Right lobe of liver (tissue), 6 donors: ENCODE measurements at regions not wholly inside any gene's neighbourhood (a gene's known extent, or its start where the extent isn't known, plus 50 kb on each side); places are given as distances from the start of the nearest gene placed in this dataset.

Experiments used
- ATAC-seq, 4 donors: fragments of 200-7000 bp; cut with Tn5 transposase; one replicate each; pipeline ENCODE4 v1.9.1; 2020; ENCODE audit warnings: mild to moderate bottlenecking in 4 of 4, moderate library complexity in 4 of 4
- DNase-seq, 3 donors: peaks; one replicate each; pipeline ENCODE4 v3.0.0-alpha.2; 2020
- H3K27ac ChIP-seq, 3 donors: fragments of 200-600 bp; one replicate each; pipeline ENCODE4 v1.8.0; 2022
- H3K27me3 ChIP-seq, 2 donors: fragments of 200-600 bp; one replicate each; pipeline ENCODE4 v1.8.0; 2022
- H3K36me3 ChIP-seq, 4 donors: fragments of 200-600 bp; sonication (generic) in 1 of 4; one replicate each; pipeline versions ENCODE4 v1.5.1 to v1.8.0; 2017 to 2022; ENCODE audit warnings: control low read depth in 1 of 4
- H3K4me1 ChIP-seq, 4 donors: fragments of 200-600 bp; sonication (generic) in 1 of 4; one replicate each; pipeline versions ENCODE4 v1.5.1 to v1.8.0; 2017 to 2022; ENCODE audit warnings: control low read depth in 1 of 4
- H3K4me3 ChIP-seq, 3 donors: fragments of 200-600 bp; one replicate each; pipeline ENCODE4 v1.8.0; 2022
- H3K9me3 ChIP-seq, 4 donors: fragments of 200-600 bp; sonication (generic) in 1 of 4; one replicate each; pipeline versions ENCODE4 v1.5.1 to v1.8.0; 2017 to 2022; ENCODE audit warnings: control low read depth in 1 of 4
- POLR2A ChIP-seq: fragments of 450-650 bp; IDR thresholded peaks from one replicate; pipeline ENCODE4 v1.6.1; 2017; ENCODE audit warnings: antibody characterized with exemption, mild to moderate bottlenecking
- WGBS: methylation state at CpG from one replicate; pipeline ENCODE4 v1.1.6; 2018; ENCODE audit warnings: low coverage, low lambda C conversion rate; ENCODE audit not compliant: insufficient coverage; ENCODE audit errors: missing lambda C conversion rate; 5-methylcytosine and 5-hydroxymethylcytosine counted together
- intact Hi-C, 2 donors: fragments of 100-400 bp; cut with DNase I; formaldehyde crosslinking; loops; one replicate each; pipeline versions ENCODE4 v1.11.2 to v1.14.1; 2022
- TF ChIP-seq, protein P1 (sequence below), 4 donors: fragments of 200-600 bp in 3 of 4; fragments of 450-650 bp in 1 of 4; IDR thresholded peaks; one replicate each; pipeline versions ENCODE4 v1.5.1 to v1.8.0; 2016 to 2022; ENCODE audit warnings: antibody characterized with exemption in 4 of 4, mild to moderate bottlenecking in 2 of 4
- donor health status: DM: no; HTN: yes; CAD: no.
- donor health status: DM: no; HTN: no; CAD: no.
- donor health status: DM: no; HTN: no; CAD: no.
- donor health status: DM: no; HTN: yes; CAD: no.
- donor health status: DM: no; HTN: yes; CAD: no.

DNA sequence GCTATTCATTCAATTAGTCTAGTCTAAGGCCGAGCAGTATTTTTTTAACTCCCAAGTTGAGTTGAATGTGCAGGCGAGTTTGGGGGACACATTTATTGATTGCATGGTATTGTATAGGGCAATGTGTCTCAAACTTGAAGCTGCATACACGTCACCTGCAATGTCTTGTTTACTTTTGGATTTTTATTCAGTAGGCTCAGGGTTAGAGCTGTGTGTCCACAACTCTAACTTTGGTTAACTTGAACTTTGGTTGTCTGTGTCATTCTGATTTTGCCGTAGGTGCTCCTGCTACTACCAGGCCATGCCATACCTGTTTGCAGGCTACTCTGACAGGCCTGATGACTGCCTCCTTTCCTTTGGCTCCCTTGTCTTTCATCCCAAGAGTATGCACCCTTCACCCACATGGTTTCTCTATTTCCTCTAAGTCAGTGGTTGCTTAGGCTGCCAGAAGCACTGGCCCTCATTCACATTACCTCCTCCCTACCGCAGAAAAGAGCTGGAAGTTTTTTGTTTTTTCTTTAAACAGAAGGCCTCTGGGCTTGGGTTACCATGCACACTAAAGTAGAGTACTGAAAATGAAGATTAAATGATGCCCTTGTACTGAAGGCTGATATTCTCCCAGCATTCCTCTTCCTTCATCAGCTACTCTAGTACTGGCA is 219.4 kb upstream of the SPOPL start:
- Histone ChIP-seq H3K9me3 (no peaks in the 10 kb centered on the region), H3K4me3 (no peak overlapping the region), H3K4me1 (peaks cover 0 to 6% (median 0%) of the 10 kb centered on the region in 4 donors), H3K27me3 (no peaks in the 10 kb centered on the region), H3K27ac (peak overlapping the region in 1 of 3 donors; percentile 29), H3K36me3 (no peaks in the 10 kb centered on the region)
- intact Hi-C loops: no loop called here
- TF ChIP-seq, protein P1, sequence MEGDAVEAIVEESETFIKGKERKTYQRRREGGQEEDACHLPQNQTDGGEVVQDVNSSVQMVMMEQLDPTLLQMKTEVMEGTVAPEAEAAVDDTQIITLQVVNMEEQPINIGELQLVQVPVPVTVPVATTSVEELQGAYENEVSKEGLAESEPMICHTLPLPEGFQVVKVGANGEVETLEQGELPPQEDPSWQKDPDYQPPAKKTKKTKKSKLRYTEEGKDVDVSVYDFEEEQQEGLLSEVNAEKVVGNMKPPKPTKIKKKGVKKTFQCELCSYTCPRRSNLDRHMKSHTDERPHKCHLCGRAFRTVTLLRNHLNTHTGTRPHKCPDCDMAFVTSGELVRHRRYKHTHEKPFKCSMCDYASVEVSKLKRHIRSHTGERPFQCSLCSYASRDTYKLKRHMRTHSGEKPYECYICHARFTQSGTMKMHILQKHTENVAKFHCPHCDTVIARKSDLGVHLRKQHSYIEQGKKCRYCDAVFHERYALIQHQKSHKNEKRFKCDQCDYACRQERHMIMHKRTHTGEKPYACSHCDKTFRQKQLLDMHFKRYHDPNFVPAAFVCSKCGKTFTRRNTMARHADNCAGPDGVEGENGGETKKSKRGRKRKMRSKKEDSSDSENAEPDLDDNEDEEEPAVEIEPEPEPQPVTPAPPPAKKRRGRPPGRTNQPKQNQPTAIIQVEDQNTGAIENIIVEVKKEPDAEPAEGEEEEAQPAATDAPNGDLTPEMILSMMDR (IDR thresholded peaks at IDR 0.05): no peak
- TF ChIP-seq POLR2A: no peak
- DNase-seq (no peak), ATAC-seq (peak; percentile 43 to 96 (median 84))
- WGBS: 63% methylated on average over 5 of the region's 5 CpGs

DNA sequence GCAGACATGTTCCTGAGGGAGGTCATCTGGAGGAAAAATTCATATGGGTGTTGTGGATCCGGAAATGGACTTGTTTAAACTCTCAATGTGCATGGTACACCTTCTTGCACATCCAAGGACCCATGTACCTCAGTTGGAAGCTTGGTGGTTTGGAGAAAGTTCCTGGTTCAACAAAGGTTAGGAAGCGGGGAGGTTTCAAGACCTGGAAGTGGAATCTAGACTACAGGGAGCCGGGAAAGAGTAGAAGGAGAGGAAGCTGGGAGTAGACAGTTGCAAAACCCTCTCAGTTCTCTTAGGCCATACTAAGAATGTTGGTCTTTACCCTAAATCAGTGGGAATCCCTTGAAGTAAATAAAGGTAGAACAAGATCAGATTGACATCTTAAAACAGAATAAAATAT is 209.8 kb upstream of the SPOPL start:
- TF ChIP-seq, protein P1 (IDR thresholded peaks at IDR 0.05): no peak
- no peak for TF ChIP-seq POLR2A
- ATAC-seq (no peak), DNase-seq (no peak)
- no peaks in the 10 kb centered on the region for H3K36me3 ChIP-seq
- no peak overlapping the region for H3K27ac ChIP-seq
- 95% methylated on average over 2 of the region's 3 CpGs for WGBS
- no peaks in the 10 kb centered on the region for H3K27me3 ChIP-seq
- intact Hi-C loops: no loop called here
- no peaks in the 10 kb centered on the region for H3K4me1 ChIP-seq
- no peaks in the 10 kb centered on the region for H3K9me3 ChIP-seq
- no peak overlapping the region for H3K4me3 ChIP-seq

DNA sequence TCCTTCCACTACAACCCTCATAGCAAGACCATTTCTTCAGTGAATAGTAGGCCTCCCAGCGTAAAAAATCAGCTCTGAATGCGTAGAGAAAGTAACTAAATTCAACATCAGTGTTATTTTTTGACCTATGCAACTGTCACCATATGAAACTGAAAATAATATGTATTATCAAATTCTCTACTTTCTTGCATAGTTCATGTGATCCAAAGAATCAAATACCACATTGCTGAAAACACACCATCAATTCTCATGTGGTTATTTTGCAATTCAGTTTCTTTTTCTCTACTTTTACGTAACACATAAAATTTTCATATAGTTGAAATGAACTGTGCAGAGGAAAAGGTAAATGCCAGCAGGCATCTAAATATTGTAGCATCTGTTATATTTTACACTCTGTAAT is 208.5 kb upstream of the SPOPL start:
- Histone ChIP-seq H3K4me1 (no peaks in the 10 kb centered on the region), H3K9me3 (no peaks in the 10 kb centered on the region), H3K4me3 (no peak overlapping the region), H3K27me3 (no peaks in the 10 kb centered on the region), H3K27ac (no peak overlapping the region), H3K36me3 (no peaks in the 10 kb centered on the region)
- WGBS: 79% methylated on average over 3 of the region's 3 CpGs
- TF ChIP-seq POLR2A: no peak
- TF ChIP-seq, protein P1 (IDR thresholded peaks at IDR 0.05): no peak
- no peak for DNase-seq
- intact Hi-C loops: no loop called here
- no peak for ATAC-seq

DNA sequence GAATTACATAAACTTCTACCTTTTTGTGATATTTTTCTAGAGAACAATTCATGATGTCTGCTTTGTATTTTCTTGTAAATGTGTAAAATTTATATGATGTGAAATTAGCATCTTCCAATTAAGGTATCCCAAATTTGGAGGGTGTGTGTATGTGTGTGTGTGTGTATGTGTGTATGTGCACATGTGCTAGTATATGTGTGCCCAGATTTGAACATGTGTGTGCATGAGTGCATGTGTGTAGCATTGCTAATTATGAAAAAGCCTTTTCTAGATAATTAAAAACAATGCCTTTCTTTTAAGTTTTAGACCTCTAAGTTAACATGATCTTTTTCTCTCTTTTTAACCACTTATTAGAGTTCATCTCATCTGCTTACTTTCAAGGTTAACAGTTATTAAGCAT is 208.0 kb upstream of the SPOPL start:
- intact Hi-C loops: no loop called here
- no peaks in the 10 kb centered on the region for H3K27me3 ChIP-seq
- DNase-seq (no peak), ATAC-seq (no peak)
- H3K4me3 ChIP-seq: no peak overlapping the region
- no peak overlapping the region for H3K27ac ChIP-seq
- no peaks in the 10 kb centered on the region for H3K9me3 ChIP-seq
- no peaks in the 10 kb centered on the region for H3K4me1 ChIP-seq
- TF ChIP-seq POLR2A: no peak
- TF ChIP-seq, protein P1 (IDR thresholded peaks at IDR 0.05): no peak
- no peaks in the 10 kb centered on the region for H3K36me3 ChIP-seq

DNA sequence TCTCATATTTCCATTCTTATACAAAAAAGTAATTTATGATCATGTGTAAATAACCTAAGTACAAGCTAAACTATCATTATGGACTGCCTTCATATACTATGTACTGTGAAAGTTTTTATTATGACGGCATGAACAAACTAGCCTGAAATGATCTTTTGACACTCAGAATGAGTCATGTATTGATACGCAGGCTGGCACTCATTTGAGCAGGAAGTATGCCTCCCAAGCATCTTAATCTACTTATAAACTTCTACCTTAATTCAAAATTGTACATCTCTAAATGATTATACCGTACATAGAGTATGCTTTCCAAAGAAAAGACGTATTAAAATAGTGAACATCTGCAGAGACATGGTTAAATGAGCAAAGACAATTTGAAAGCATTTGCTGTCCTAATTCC is 207.1 kb upstream of the SPOPL start:
- intact Hi-C loops: no loop called here
- ATAC-seq (no peak), DNase-seq (no peak)
- Histone ChIP-seq H3K9me3 (no peaks in the 10 kb centered on the region), H3K36me3 (no peaks in the 10 kb centered on the region), H3K4me3 (no peak overlapping the region), H3K27me3 (no peaks in the 10 kb centered on the region), H3K4me1 (no peaks in the 10 kb centered on the region), H3K27ac (no peak overlapping the region)
- no peak for TF ChIP-seq POLR2A
- TF ChIP-seq, protein P1 (IDR thresholded peaks at IDR 0.05): no peak
- 92% methylated on average over 4 of the region's 4 CpGs for WGBS
